ENCODE measurements at regions not wholly inside any gene's neighbourhood (a gene's known extent, or its start where the extent isn't known, plus 50 kb on each side); places are given as distances from the start of the nearest gene placed in this dataset.

GRCh38 chr7:67724955-67725354 is 728.3 kb downstream of the TYW1 start (continued):
- TF ChIP-seq POLR2A (IDR thresholded peaks at IDR 0.05; ENCODE audit: control extremely low read depth in 1 of 2, low read depth in 2 of 2, low read length in 2 of 2) (no peak), MAX (IDR thresholded peaks at IDR 0.05) (no peak), CBX5 (IDR thresholded peaks at IDR 0.05; ENCODE audit: low read depth, low read length) (no peak)

Measured in H1 (cell line).